Activated T-helper 17 cell treated with anti-CD3 and anti-CD28 coated beads, Interleukin-2, amount 50 U/mL, for 72 hours (primary cell): ENCODE measurements at regions not wholly inside any gene's neighbourhood (a gene's known extent, or its start where the extent isn't known, plus 50 kb on each side); places are given as distances from the start of the nearest gene placed in this dataset.

Source experiments
- ATAC-seq: fragments of 150-1000 bp; cut with Tn5 transposase; replicated peaks from 2 replicates; pipeline ENCODE4 v1.10.0; 2021; ENCODE audit warnings: mild to moderate bottlenecking, moderate library complexity
- H3K27ac Mint-ChIP-seq: one replicate; pipeline ENCODE4 v1.8.0; 2022; ENCODE audit warnings: mixed read lengths
- H3K27me3 Mint-ChIP-seq: one replicate; pipeline ENCODE4 v1.8.0; 2022; ENCODE audit warnings: mixed read lengths
- H3K36me3 Mint-ChIP-seq: one replicate; pipeline ENCODE4 v1.8.0; 2022; ENCODE audit warnings: low read depth, mild to moderate bottlenecking, mixed read lengths
- H3K4me1 Mint-ChIP-seq: one replicate; pipeline ENCODE4 v1.8.0; 2022; ENCODE audit warnings: mixed read lengths
- H3K4me3 Mint-ChIP-seq: one replicate; pipeline ENCODE4 v1.8.0; 2022; ENCODE audit warnings: mild to moderate bottlenecking, mixed read lengths
- H3K9me3 Mint-ChIP-seq: one replicate; pipeline ENCODE4 v1.8.0; 2022; ENCODE audit warnings: mixed read lengths

GRCh38 chr16:54340531-54340930 is 53.9 kb upstream of the IRX3 start:
- peaks cover 9% of the 10 kb centered on the region for H3K27me3 Mint-ChIP-seq
- H3K36me3 Mint-ChIP-seq, result no peaks in the 10 kb centered on the region
- no peak overlapping the region for H3K4me3 Mint-ChIP-seq
- H3K4me1 Mint-ChIP-seq, result no peaks in the 10 kb centered on the region
- ATAC-seq, result no peak
- H3K9me3 Mint-ChIP-seq, result no peaks in the 10 kb centered on the region
- H3K27ac Mint-ChIP-seq, result no peak overlapping the region

- ATAC-seq, result no peak
- Mint-ChIP-seq H3K27ac (no peak overlapping the region), H3K4me1 (no peaks in the 10 kb centered on the region), H3K36me3 (no peaks in the 10 kb centered on the region), H3K4me3 (no peak overlapping the region), H3K27me3 (peaks cover 20% of the 10 kb centered on the region), H3K9me3 (no peaks in the 10 kb centered on the region)
Observed at GRCh38 chr16:54336631-54337204, 50.1 kb upstream of the IRX3 start.
